GM23338 (cell line): ENCODE measurements at regions not wholly inside any gene's neighbourhood (a gene's known extent, or its start where the extent isn't known, plus 50 kb on each side); places are given as distances from the start of the nearest gene placed in this dataset.

Experiments used
- ATAC-seq: fragments of 200-7000 bp; cut with Tn5 transposase; 3 replicates; pipeline ENCODE4 v1.9.1; 2020
- DNase-seq: peaks from one replicate; pipeline ENCODE4 v3.0.0-alpha.2; 2015; ENCODE audit warnings: low spot score
- H2AFZ ChIP-seq: fragments of 200-600 bp; sonication (generic); 2 replicates; pipeline ENCODE4 v1.8.0; 2016; ENCODE audit warnings: antibody characterized with exemption, mild to moderate bottlenecking, moderate library complexity
- H3F3A ChIP-seq: fragments of 200-600 bp; sonication (generic); replicated peaks from 2 replicates; pipeline ENCODE4 v1.8.0; 2017; ENCODE audit warnings: antibody characterized with exemption, mixed run types, low read depth
- H3K27ac ChIP-seq: fragments of 200-600 bp; sonication (generic); 2 replicates; pipeline ENCODE4 v1.6.1; 2016; ENCODE audit warnings: low read depth
- H3K27me3 ChIP-seq: fragments of 200-600 bp; sonication (generic); 2 replicates; pipeline ENCODE4 v1.8.0; 2016; ENCODE audit warnings: mild to moderate bottlenecking, mixed run types, moderate library complexity; ENCODE audit not compliant: insufficient read depth
- H3K36me3 ChIP-seq: fragments of 200-600 bp; sonication (generic); 2 replicates; pipeline ENCODE4 v1.8.0; 2016; ENCODE audit warnings: mild to moderate bottlenecking; ENCODE audit not compliant: insufficient read depth
- H3K4me1 ChIP-seq: fragments of 200-600 bp; sonication (generic); 2 replicates; pipeline ENCODE4 v1.8.0; 2016; ENCODE audit warnings: mild to moderate bottlenecking, moderate library complexity; ENCODE audit not compliant: insufficient read depth
- H3K4me2 ChIP-seq: fragments of 200-600 bp; sonication (generic); 2 replicates; pipeline ENCODE4 v1.7.1; 2017; ENCODE audit warnings: mixed run types
- H3K4me3 ChIP-seq: fragments of 200-600 bp; sonication (generic); 2 replicates; pipeline ENCODE4 v1.6.1; 2016; ENCODE audit warnings: mixed run types
- H3K79me2 ChIP-seq: fragments of 200-600 bp; sonication (generic); replicated peaks from 2 replicates; pipeline ENCODE4 v1.8.0; 2017; ENCODE audit warnings: mild to moderate bottlenecking; ENCODE audit not compliant: insufficient read depth
- H3K9me2 ChIP-seq: fragments of 200-600 bp; sonication (generic); 2 replicates; pipeline ENCODE4 v1.8.0; 2017; ENCODE audit not compliant: insufficient read depth
- H4K20me1 ChIP-seq: fragments of 200-600 bp; sonication (generic); replicated peaks from 2 replicates; pipeline ENCODE4 v1.8.0; 2017; ENCODE audit warnings: mild to moderate bottlenecking; ENCODE audit not compliant: insufficient read depth
- H3K27ac Mint-ChIP-seq: 2 replicates; pipeline ENCODE4 v1.8.0; 2020; ENCODE audit warnings: inconsistent platforms, mild to moderate bottlenecking, moderate library complexity, mixed read lengths
- H3K27me3 Mint-ChIP-seq: 3 replicates; pipeline ENCODE4 v1.8.0; 2022; ENCODE audit warnings: low read depth, mild to moderate bottlenecking, moderate library complexity, mixed read lengths, inconsistent platforms; ENCODE audit not compliant: insufficient read depth, poor library complexity
- H3K36me3 Mint-ChIP-seq: 3 replicates; pipeline ENCODE4 v1.8.0; 2021; ENCODE audit warnings: low read depth, mild to moderate bottlenecking, inconsistent platforms, moderate library complexity, mixed read lengths
- H3K4me1 Mint-ChIP-seq: 3 replicates; pipeline ENCODE4 v1.8.0; 2020; ENCODE audit warnings: mild to moderate bottlenecking, inconsistent platforms, mixed read lengths
- H3K4me3 Mint-ChIP-seq: 3 replicates; pipeline ENCODE4 v1.8.0; 2021; ENCODE audit warnings: moderate library complexity, mild to moderate bottlenecking, inconsistent platforms, mixed read lengths
- H3K9me3 Mint-ChIP-seq: 3 replicates; pipeline ENCODE4 v1.8.0; 2020; ENCODE audit warnings: moderate library complexity, mild to moderate bottlenecking, inconsistent platforms, mixed read lengths
- CREB1 ChIP-seq: fragments of 250-450 bp; sonication (Bioruptor Pico); IDR thresholded peaks from 2 replicates; pipeline ENCODE4 v1.5.0; 2020; ENCODE audit warnings: low read depth, mild to moderate bottlenecking, moderate library complexity
- EZH2 ChIP-seq: fragments of 200-600 bp; sonication (generic); IDR thresholded peaks from one replicate; pipeline ENCODE4 v1.8.0; 2017; ENCODE audit warnings: antibody characterized with exemption, mild to moderate bottlenecking, low read depth; ENCODE audit not compliant: unreplicated experiment
- EZH2phosphoT487 ChIP-seq: fragments of 200-600 bp; sonication (generic); IDR thresholded peaks from one replicate; pipeline ENCODE4 v1.8.1; 2018; ENCODE audit warnings: antibody characterized with exemption; ENCODE audit not compliant: unreplicated experiment
- JUNB ChIP-seq: IDR thresholded peaks from one replicate; pipeline ENCODE4 v1.6.1; 2016; ENCODE audit warnings: antibody characterized with exemption; ENCODE audit not compliant: unreplicated experiment
- NANOG ChIP-seq: IDR thresholded peaks from 2 replicates; pipeline ENCODE4 v1.6.1; 2016; ENCODE audit warnings: antibody characterized with exemption, borderline replicate concordance
- POLR2AphosphoS5 ChIP-seq: IDR thresholded peaks from 2 replicates; pipeline ENCODE4 v1.6.1; 2016; ENCODE audit warnings: antibody characterized with exemption, low read depth
- STAT1 ChIP-seq: IDR thresholded peaks from one replicate; pipeline ENCODE4 v1.6.1; 2016; ENCODE audit warnings: antibody characterized with exemption; ENCODE audit not compliant: unreplicated experiment
- ZNF114 ChIP-seq: fragments of 250-450 bp; sonication (Bioruptor Pico); IDR thresholded peaks from 2 replicates; pipeline ENCODE4 v1.5.0; 2020; ENCODE audit warnings: mild to moderate bottlenecking, moderate library complexity
- ZNF331 ChIP-seq: fragments of 250-450 bp; sonication (Bioruptor Pico); IDR thresholded peaks from 2 replicates; pipeline ENCODE4 v1.5.0; 2020; ENCODE audit warnings: low read depth, mild to moderate bottlenecking, moderate library complexity
- TF ChIP-seq, protein P1 (sequence below), 2 experiments: fragments of 200-600 bp in 1 of 2; sonication (generic) in 1 of 2; conservative IDR thresholded peaks; 2 replicates each; pipeline versions ENCODE4 v1.5.1 to v1.6.1; 2016 to 2017; ENCODE audit warnings: antibody characterized with exemption in 2 of 2, low read depth in 2 of 2, mild to moderate bottlenecking in 2 of 2, moderate library complexity in 1 of 2
- TF ChIP-seq, protein P2 (sequence below): IDR thresholded peaks from 2 replicates; pipeline ENCODE4 v1.6.1; 2016; ENCODE audit warnings: antibody characterized with exemption
- TF ChIP-seq, protein P3 (sequence below): IDR thresholded peaks from one replicate; pipeline ENCODE4 v1.6.1; 2018; ENCODE audit warnings: antibody characterized with exemption; ENCODE audit not compliant: unreplicated experiment
- TF ChIP-seq, protein P4 (sequence below): fragments of 250-450 bp; sonication (Bioruptor Pico); IDR thresholded peaks from 2 replicates; pipeline ENCODE4 v1.5.0; 2020; ENCODE audit warnings: mild to moderate bottlenecking, moderate library complexity

DNA sequence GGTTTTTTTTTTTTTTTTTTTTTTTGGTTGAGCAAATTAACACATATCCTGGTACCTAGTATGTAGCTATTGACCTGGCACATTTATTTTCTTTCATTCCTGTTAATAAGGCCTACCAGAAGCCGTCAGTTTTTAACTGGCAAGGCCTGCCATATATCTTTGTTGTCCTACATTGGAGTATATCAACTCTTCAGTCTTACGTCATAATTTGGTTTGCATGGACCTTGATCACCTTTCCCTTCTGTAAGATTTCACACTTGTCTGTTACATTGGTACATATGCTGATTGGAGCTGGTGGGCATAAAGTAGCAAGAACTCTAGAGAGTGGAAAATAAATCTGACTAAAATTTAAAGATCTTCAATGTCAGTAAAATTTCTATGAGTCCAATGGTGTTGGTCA lies 1658.0 kb downstream of the C4orf33 start:
- no peaks in the 10 kb centered on the region; the same call in 1 of the 2 replicates for H3K36me3 ChIP-seq
- no peak overlapping the region for H2AFZ ChIP-seq
- TF ChIP-seq, protein P1, sequence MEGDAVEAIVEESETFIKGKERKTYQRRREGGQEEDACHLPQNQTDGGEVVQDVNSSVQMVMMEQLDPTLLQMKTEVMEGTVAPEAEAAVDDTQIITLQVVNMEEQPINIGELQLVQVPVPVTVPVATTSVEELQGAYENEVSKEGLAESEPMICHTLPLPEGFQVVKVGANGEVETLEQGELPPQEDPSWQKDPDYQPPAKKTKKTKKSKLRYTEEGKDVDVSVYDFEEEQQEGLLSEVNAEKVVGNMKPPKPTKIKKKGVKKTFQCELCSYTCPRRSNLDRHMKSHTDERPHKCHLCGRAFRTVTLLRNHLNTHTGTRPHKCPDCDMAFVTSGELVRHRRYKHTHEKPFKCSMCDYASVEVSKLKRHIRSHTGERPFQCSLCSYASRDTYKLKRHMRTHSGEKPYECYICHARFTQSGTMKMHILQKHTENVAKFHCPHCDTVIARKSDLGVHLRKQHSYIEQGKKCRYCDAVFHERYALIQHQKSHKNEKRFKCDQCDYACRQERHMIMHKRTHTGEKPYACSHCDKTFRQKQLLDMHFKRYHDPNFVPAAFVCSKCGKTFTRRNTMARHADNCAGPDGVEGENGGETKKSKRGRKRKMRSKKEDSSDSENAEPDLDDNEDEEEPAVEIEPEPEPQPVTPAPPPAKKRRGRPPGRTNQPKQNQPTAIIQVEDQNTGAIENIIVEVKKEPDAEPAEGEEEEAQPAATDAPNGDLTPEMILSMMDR (conservative IDR thresholded peaks at IDR 0.05; ENCODE audit: low read depth in 2 of 2) = no peak
- no peak for TF ChIP-seq CREB1 (CRISPR knock-in tag)
- TF ChIP-seq ZNF331 (CRISPR knock-in tag) = no peak
- TF ChIP-seq, protein P2, sequence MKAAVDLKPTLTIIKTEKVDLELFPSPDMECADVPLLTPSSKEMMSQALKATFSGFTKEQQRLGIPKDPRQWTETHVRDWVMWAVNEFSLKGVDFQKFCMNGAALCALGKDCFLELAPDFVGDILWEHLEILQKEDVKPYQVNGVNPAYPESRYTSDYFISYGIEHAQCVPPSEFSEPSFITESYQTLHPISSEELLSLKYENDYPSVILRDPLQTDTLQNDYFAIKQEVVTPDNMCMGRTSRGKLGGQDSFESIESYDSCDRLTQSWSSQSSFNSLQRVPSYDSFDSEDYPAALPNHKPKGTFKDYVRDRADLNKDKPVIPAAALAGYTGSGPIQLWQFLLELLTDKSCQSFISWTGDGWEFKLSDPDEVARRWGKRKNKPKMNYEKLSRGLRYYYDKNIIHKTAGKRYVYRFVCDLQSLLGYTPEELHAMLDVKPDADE = no peak
- no peak for TF ChIP-seq STAT1
- TF ChIP-seq, protein P3, sequence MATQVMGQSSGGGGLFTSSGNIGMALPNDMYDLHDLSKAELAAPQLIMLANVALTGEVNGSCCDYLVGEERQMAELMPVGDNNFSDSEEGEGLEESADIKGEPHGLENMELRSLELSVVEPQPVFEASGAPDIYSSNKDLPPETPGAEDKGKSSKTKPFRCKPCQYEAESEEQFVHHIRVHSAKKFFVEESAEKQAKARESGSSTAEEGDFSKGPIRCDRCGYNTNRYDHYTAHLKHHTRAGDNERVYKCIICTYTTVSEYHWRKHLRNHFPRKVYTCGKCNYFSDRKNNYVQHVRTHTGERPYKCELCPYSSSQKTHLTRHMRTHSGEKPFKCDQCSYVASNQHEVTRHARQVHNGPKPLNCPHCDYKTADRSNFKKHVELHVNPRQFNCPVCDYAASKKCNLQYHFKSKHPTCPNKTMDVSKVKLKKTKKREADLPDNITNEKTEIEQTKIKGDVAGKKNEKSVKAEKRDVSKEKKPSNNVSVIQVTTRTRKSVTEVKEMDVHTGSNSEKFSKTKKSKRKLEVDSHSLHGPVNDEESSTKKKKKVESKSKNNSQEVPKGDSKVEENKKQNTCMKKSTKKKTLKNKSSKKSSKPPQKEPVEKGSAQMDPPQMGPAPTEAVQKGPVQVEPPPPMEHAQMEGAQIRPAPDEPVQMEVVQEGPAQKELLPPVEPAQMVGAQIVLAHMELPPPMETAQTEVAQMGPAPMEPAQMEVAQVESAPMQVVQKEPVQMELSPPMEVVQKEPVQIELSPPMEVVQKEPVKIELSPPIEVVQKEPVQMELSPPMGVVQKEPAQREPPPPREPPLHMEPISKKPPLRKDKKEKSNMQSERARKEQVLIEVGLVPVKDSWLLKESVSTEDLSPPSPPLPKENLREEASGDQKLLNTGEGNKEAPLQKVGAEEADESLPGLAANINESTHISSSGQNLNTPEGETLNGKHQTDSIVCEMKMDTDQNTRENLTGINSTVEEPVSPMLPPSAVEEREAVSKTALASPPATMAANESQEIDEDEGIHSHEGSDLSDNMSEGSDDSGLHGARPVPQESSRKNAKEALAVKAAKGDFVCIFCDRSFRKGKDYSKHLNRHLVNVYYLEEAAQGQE = no peak
- no peak for TF ChIP-seq ZNF114 (CRISPR knock-in tag)
- no peak for TF ChIP-seq POLR2AphosphoS5
- TF ChIP-seq EZH2phosphoT487 = no peak
- no peak for TF ChIP-seq JUNB
- no peak for TF ChIP-seq NANOG
- TF ChIP-seq EZH2 = no peak
- TF ChIP-seq, protein P4, sequence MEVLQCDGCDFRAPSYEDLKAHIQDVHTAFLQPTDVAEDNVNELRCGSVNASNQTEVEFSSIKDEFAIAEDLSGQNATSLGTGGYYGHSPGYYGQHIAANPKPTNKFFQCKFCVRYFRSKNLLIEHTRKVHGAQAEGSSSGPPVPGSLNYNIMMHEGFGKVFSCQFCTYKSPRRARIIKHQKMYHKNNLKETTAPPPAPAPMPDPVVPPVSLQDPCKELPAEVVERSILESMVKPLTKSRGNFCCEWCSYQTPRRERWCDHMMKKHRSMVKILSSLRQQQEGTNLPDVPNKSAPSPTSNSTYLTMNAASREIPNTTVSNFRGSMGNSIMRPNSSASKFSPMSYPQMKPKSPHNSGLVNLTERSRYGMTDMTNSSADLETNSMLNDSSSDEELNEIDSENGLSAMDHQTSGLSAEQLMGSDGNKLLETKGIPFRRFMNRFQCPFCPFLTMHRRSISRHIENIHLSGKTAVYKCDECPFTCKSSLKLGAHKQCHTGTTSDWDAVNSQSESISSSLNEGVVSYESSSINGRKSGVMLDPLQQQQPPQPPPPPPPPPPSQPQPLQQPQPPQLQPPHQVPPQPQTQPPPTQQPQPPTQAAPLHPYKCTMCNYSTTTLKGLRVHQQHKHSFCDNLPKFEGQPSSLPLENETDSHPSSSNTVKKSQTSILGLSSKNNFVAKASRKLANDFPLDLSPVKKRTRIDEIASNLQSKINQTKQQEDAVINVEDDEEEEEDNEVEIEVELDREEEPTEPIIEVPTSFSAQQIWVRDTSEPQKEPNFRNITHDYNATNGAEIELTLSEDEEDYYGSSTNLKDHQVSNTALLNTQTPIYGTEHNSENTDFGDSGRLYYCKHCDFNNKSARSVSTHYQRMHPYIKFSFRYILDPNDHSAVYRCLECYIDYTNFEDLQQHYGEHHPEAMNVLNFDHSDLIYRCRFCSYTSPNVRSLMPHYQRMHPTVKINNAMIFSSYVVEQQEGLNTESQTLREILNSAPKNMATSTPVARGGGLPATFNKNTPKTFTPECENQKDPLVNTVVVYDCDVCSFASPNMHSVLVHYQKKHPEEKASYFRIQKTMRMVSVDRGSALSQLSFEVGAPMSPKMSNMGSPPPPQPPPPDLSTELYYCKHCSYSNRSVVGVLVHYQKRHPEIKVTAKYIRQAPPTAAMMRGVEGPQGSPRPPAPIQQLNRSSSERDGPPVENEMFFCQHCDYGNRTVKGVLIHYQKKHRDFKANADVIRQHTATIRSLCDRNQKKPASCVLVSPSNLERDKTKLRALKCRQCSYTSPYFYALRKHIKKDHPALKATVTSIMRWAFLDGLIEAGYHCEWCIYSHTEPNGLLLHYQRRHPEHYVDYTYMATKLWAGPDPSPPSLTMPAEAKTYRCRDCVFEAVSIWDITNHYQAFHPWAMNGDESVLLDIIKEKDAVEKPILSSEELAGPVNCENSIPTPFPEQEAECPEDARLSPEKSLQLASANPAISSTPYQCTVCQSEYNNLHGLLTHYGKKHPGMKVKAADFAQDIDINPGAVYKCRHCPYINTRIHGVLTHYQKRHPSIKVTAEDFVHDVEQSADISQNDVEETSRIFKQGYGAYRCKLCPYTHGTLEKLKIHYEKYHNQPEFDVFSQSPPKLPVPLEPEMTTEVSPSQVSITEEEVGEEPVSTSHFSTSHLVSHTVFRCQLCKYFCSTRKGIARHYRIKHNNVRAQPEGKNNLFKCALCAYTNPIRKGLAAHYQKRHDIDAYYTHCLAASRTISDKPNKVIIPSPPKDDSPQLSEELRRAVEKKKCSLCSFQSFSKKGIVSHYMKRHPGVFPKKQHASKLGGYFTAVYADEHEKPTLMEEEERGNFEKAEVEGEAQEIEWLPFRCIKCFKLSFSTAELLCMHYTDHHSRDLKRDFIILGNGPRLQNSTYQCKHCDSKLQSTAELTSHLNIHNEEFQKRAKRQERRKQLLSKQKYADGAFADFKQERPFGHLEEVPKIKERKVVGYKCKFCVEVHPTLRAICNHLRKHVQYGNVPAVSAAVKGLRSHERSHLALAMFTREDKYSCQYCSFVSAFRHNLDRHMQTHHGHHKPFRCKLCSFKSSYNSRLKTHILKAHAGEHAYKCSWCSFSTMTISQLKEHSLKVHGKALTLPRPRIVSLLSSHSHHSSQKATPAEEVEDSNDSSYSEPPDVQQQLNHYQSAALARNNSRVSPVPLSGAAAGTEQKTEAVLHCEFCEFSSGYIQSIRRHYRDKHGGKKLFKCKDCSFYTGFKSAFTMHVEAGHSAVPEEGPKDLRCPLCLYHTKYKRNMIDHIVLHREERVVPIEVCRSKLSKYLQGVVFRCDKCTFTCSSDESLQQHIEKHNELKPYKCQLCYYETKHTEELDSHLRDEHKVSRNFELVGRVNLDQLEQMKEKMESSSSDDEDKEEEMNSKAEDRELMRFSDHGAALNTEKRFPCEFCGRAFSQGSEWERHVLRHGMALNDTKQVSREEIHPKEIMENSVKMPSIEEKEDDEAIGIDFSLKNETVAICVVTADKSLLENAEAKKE = no peak
- no peaks in the 10 kb centered on the region for H3F3A ChIP-seq
- no peaks in the 10 kb centered on the region for H3K27me3 ChIP-seq
- H3K79me2 ChIP-seq = no peaks in the 10 kb centered on the region
- Mint-ChIP-seq H3K9me3 (peaks cover 12% of the 10 kb centered on the region; the same call in 2 of the 3 replicates), H3K4me1 (no peaks in the 10 kb centered on the region), H3K27ac (no peak overlapping the region), H3K36me3 (peaks cover 32% of the 10 kb centered on the region), H3K4me3 (no peak overlapping the region), H3K27me3 (no peaks in the 10 kb centered on the region)
- no peak overlapping the region for H3K4me2 ChIP-seq
- H3K27ac ChIP-seq = no peak overlapping the region
- DNase-seq (no peak), ATAC-seq (no peak)
- H3K9me2 ChIP-seq = peaks cover 11% of the 10 kb centered on the region
- H3K4me1 ChIP-seq = no peaks in the 10 kb centered on the region
- H4K20me1 ChIP-seq = no peaks in the 10 kb centered on the region
- H3K4me3 ChIP-seq = no peak overlapping the region
